Transverse colon (tissue), 4 donors: ENCODE measurements at regions not wholly inside any gene's neighbourhood (a gene's known extent, or its start where the extent isn't known, plus 50 kb on each side); places are given as distances from the start of the nearest gene placed in this dataset.

Experiments
- DNase-seq: peaks from one replicate; pipeline ENCODE4 v3.0.0-alpha.2; 2019
- H3K27ac ChIP-seq, 4 donors: fragments of 200-600 bp; sonication (generic); 2 replicates each; pipeline ENCODE4 v1.5.1; 2016 to 2018; ENCODE audit warnings: inconsistent platforms in 4 of 4
- H3K27me3 ChIP-seq: fragments of 200-600 bp; sonication (generic); 2 replicates; pipeline ENCODE4 v1.5.1; 2017; ENCODE audit warnings: inconsistent platforms
- H3K36me3 ChIP-seq, 4 donors: fragments of 200-600 bp; sonication (generic); 2 replicates each; pipeline ENCODE4 v1.5.1; 2017 to 2019; ENCODE audit warnings: inconsistent platforms in 4 of 4
- H3K4me1 ChIP-seq, 4 donors: fragments of 200-600 bp; sonication (generic); 2 replicates each; pipeline ENCODE4 v1.5.1; 2017 to 2020; ENCODE audit warnings: inconsistent platforms in 4 of 4
- H3K4me3 ChIP-seq, 4 donors: fragments of 200-600 bp; sonication (generic); 1 replicate in 1 of 4; 2 replicates in 3 of 4; pipeline versions ENCODE4 v1.5.1 to v1.6.1; 2017 to 2019; ENCODE audit warnings: inconsistent platforms in 4 of 4
- H3K9me3 ChIP-seq, 2 donors: fragments of 200-600 bp; sonication (generic); 2 replicates each; pipeline ENCODE4 v1.5.1; 2017 to 2019; ENCODE audit warnings: inconsistent platforms in 2 of 2
- CTCF ChIP-seq, 5 experiments: fragments of 200-600 bp in 3 of 5; fragments of 450-650 bp in 2 of 5; sonication (generic) in 3 of 5; IDR thresholded peaks; 1 replicate in 2 of 5; 2 replicates in 3 of 5; pipeline ENCODE4 v1.5.1; 2016 to 2017; ENCODE audit warnings: antibody characterized with exemption in 5 of 5, inconsistent platforms in 3 of 5, mild to moderate bottlenecking in 2 of 5, moderate library complexity in 1 of 5
- EP300 ChIP-seq: sonication (generic); formaldehyde crosslinking; IDR thresholded peaks from one replicate; pipeline ENCODE4 v1.6.1; 2017; ENCODE audit warnings: antibody characterized with exemption, low read depth
- POLR2A ChIP-seq: fragments of 450-650 bp; IDR thresholded peaks from one replicate; pipeline ENCODE4 v1.6.1; 2016; ENCODE audit warnings: antibody characterized with exemption, mild to moderate bottlenecking, moderate library complexity
- POLR2AphosphoS5 ChIP-seq, 3 donors: sonication (generic); formaldehyde crosslinking; IDR thresholded peaks; one replicate each; pipeline ENCODE4 v1.6.1; 2016; ENCODE audit warnings: antibody characterized with exemption in 3 of 3
- WGBS, 2 donors: methylation state at CpG; one replicate each; pipeline ENCODE4 v1.1.5; 2018; ENCODE audit warnings: low coverage in 1 of 2; 5-methylcytosine and 5-hydroxymethylcytosine counted together
- in situ Hi-C, 4 donors: fragments of 200-750 bp; cut with MboI; loops; one replicate each; pipeline versions ENCODE4 v1.15.0 to v1.15.1; 2017; ENCODE audit warnings: low sequenced_read_pairs in 3 of 4, low pct_ligation_motif_present in 1 of 4, low pct_unique_long_range_greater_than_20kb in 1 of 4
- intact Hi-C: fragments of 100-400 bp; cut with DNase I; formaldehyde crosslinking; loops from one replicate; pipeline ENCODE4 v1.15.1; 2023; ENCODE audit warnings: low total_unique reads

GRCh38 chr2:176552501-176553135 lies 283.4 kb downstream of the MTX2 start:
- H3K4me1 ChIP-seq: peaks cover 4 to 24% (median 9%) of the 10 kb centered on the region in 4 donors
- no peak overlapping the region for H3K4me3 ChIP-seq
- H3K9me3 ChIP-seq: no peaks in the 10 kb centered on the region
- intact Hi-C loops: loop anchor here (5.0 to 10.0 kb wide), 3 partner anchors 82 to 410 kb away; no protein-coding TSS in a partner anchor
- no peak for DNase-seq
- TF ChIP-seq POLR2A (no peak), POLR2AphosphoS5 (IDR thresholded peaks at IDR 0.05) (peak in 2 of 3 donors; percentile 47 to 73), EP300 (no peak), CTCF (IDR thresholded peaks at IDR 0.05) (no peak)
- peak overlapping the region; percentile 72 to 85 (median 76) for H3K27ac ChIP-seq
- no peaks in the 10 kb centered on the region for H3K36me3 ChIP-seq
- in situ Hi-C loops: loop anchor here (5.0 to 10.0 kb wide), 2 partner anchors 408 to 415 kb away; no protein-coding TSS in a partner anchor
- 56 to 75% methylated on average over 1 of the region's 1 CpG for whole genome bisulfite sequencing, 2 donors
- H3K27me3 ChIP-seq: no peaks in the 10 kb centered on the region

GRCh38 chr2:176553685-176554100 lies 284.5 kb downstream of the MTX2 start:
- peak overlapping the region; percentile 72 to 85 (median 76) for H3K27ac ChIP-seq
- H3K4me1 ChIP-seq: peaks cover 4 to 24% (median 9%) of the 10 kb centered on the region in 4 donors
- no peaks in the 10 kb centered on the region for H3K27me3 ChIP-seq
- 1 to 2% methylated on average over 8 to 16 of the region's 16 CpGs for WGBS, 2 donors
- no peaks in the 10 kb centered on the region for H3K9me3 ChIP-seq
- intact Hi-C loops (loop anchor here (5.0 to 10.0 kb wide), 3 partner anchors 81 to 411 kb away; no protein-coding TSS in a partner anchor), in situ Hi-C loops (loop anchor here (5.0 to 10.0 kb wide), 2 partner anchors 409 to 416 kb away; no protein-coding TSS in a partner anchor)
- H3K36me3 ChIP-seq: no peaks in the 10 kb centered on the region
- DNase-seq: peak; percentile 68
- TF ChIP-seq EP300 (no peak), CTCF (IDR thresholded peaks at IDR 0.05) (no peak), POLR2A (no peak), POLR2AphosphoS5 (IDR thresholded peaks at IDR 0.05) (no peak)
- peak overlapping the region; percentile 25 to 47 (median 37) for H3K4me3 ChIP-seq

- Histone ChIP-seq H3K36me3 (no peaks in the 10 kb centered on the region), H3K27ac (peak overlapping the region; percentile 72 to 85 (median 76)), H3K4me3 (peak overlapping the region; percentile 25 to 47 (median 37)), H3K4me1 (peaks cover 4 to 24% (median 9%) of the 10 kb centered on the region in 4 donors), H3K9me3 (no peaks in the 10 kb centered on the region), H3K27me3 (no peaks in the 10 kb centered on the region)
- TF ChIP-seq CTCF (IDR thresholded peaks at IDR 0.05): peak; percentile 78 to 86 (median 82)
- no peak for TF ChIP-seq POLR2AphosphoS5 (IDR thresholded peaks at IDR 0.05)
- intact Hi-C loops: loop anchor here (5.0 to 10.0 kb wide), 3 partner anchors 80 to 412 kb away; no protein-coding TSS in a partner anchor
- DNase-seq: peak; percentile 25
- WGBS, 2 donors: 9 to 11% methylated on average over 12 to 17 of the region's 17 CpGs
- in situ Hi-C loops: loop anchor here (5.0 to 10.0 kb wide), 2 partner anchors 410 to 417 kb away; no protein-coding TSS in a partner anchor
Measured at GRCh38 chr2:176554101-176555048, 285.1 kb downstream of the MTX2 start.

- no peak overlapping the region for H3K27ac ChIP-seq
- H3K36me3 ChIP-seq: no peaks in the 10 kb centered on the region
- intact Hi-C loops: loop anchor here (10.0 kb wide), 1 partner anchor 80 kb away; no protein-coding TSS in a partner anchor
- H3K4me1 ChIP-seq: peaks cover 4 to 24% (median 9%) of the 10 kb centered on the region in 4 donors
- DNase-seq: no peak
- in situ Hi-C loops: loop anchor here in 3 of 4 donors (10.0 kb wide), 1 partner anchor 410 kb away; no protein-coding TSS in a partner anchor
- no peaks in the 10 kb centered on the region for H3K27me3 ChIP-seq
- WGBS, 2 donors: 56 to 61% methylated on average over 5 of the region's 5 CpGs
- TF ChIP-seq POLR2AphosphoS5 (IDR thresholded peaks at IDR 0.05) (no peak), CTCF (IDR thresholded peaks at IDR 0.05) (no peak), POLR2A (no peak), EP300 (no peak)
- no peaks in the 10 kb centered on the region for H3K9me3 ChIP-seq
- H3K4me3 ChIP-seq: no peak overlapping the region
Measured at GRCh38 chr2:176555112-176555511, 285.9 kb downstream of the MTX2 start.
